ENCODE measurements at regions not wholly inside any gene's neighbourhood (a gene's known extent, or its start where the extent isn't known, plus 50 kb on each side); places are given as distances from the start of the nearest gene placed in this dataset.

DNA sequence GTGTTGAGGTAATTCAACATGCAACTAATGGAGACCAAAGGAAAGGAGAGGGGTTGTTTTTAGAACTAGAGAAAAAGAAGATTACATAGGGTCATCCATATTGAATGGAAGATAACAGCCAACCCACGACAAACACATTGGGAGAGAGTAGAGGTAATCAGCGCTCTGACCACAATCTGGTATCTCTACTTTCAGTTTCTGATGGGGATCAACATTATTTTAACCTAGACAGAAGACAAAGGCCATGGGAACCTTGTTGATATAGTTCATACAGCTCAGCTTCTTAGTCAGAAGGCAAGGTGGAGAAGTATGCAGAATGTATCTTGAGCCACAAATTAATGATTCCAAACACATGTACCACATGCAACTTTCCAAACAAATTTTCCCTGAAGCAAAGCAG, 537.1 kb upstream of the ST8SIA4 start:
- POLR2A ChIA-PET = no interaction called here
- no peaks in the 10 kb centered on the region for H3K79me2 ChIP-seq (ENCODE audit: insufficient read depth, low read depth, low read length)
- no peaks in the 10 kb centered on the region for H3K36me3 ChIP-seq (ENCODE audit: insufficient read depth, low read length)
- no peak overlapping the region for H3K27ac ChIP-seq (ENCODE audit: low read depth, low read length, poor library complexity, severe bottlenecking)
- BruUV-seq (replicated peaks) = no TSS peak
- no peak overlapping the region for H3K4me3 ChIP-seq (ENCODE audit: low read depth, low read length, poor library complexity, severe bottlenecking)
- H3K4me2 ChIP-seq (ENCODE audit: low read length) = no peak overlapping the region
- intact Hi-C loops (cut with micrococcal nuclease; ENCODE audit: unreplicated experiment) = no loop called here
- H3K9me3 ChIP-seq (ENCODE audit: low read length) = no peaks in the 10 kb centered on the region
- no peaks in the 10 kb centered on the region for H3K9me2 ChIP-seq (ENCODE audit: insufficient read depth, low read length)
- DNase-seq (ENCODE audit: low spot score) = no peak
- CTCF ChIA-PET (ENCODE audit: unreplicated experiment) = no interaction called here
- H2AFZ ChIP-seq (ENCODE audit: low read length) = no peak overlapping the region
- no peaks in the 10 kb centered on the region for H3K4me1 ChIP-seq (ENCODE audit: insufficient read depth, low read length, poor library complexity, severe bottlenecking)
- TF ChIP-seq EZH2phosphoT487 (IDR thresholded peaks at IDR 0.05; ENCODE audit: borderline replicate concordance, low read depth, low read length) = no peak
- TF ChIP-seq, protein P1, sequence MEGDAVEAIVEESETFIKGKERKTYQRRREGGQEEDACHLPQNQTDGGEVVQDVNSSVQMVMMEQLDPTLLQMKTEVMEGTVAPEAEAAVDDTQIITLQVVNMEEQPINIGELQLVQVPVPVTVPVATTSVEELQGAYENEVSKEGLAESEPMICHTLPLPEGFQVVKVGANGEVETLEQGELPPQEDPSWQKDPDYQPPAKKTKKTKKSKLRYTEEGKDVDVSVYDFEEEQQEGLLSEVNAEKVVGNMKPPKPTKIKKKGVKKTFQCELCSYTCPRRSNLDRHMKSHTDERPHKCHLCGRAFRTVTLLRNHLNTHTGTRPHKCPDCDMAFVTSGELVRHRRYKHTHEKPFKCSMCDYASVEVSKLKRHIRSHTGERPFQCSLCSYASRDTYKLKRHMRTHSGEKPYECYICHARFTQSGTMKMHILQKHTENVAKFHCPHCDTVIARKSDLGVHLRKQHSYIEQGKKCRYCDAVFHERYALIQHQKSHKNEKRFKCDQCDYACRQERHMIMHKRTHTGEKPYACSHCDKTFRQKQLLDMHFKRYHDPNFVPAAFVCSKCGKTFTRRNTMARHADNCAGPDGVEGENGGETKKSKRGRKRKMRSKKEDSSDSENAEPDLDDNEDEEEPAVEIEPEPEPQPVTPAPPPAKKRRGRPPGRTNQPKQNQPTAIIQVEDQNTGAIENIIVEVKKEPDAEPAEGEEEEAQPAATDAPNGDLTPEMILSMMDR (conservative IDR thresholded peaks at IDR 0.05; ENCODE audit: low read length) = no peak
- no peaks in the 10 kb centered on the region for H4K20me1 ChIP-seq (ENCODE audit: insufficient read depth, low read length)

DNA sequence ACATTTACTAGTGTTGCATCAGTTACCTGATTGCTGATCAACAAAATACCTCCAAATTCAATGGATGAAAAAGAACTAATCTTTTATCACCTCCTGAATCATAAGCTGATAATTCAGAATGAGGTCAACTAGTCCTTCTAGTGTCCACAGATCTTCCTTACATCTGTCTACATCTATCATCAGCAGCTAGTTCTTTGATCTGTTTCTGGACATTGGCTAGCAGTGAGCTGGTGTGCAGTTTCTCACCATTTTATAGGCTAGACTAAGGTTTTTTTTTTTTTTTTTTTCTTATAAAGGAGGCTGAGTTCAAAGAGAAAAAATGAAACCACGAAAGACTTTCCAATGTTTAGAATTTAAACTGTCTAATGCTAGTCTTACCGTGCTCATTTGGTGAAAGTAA, 534.3 kb upstream of the ST8SIA4 start:
- no peak overlapping the region for H2AFZ ChIP-seq (ENCODE audit: low read length)
- no peaks in the 10 kb centered on the region for H3K4me1 ChIP-seq (ENCODE audit: insufficient read depth, low read length, poor library complexity, severe bottlenecking)
- no peak for TF ChIP-seq EZH2phosphoT487 (IDR thresholded peaks at IDR 0.05; ENCODE audit: borderline replicate concordance, low read depth, low read length)
- TF ChIP-seq, protein P1 (conservative IDR thresholded peaks at IDR 0.05; ENCODE audit: low read length) = no peak
- ChIA-PET POLR2A (interaction anchor here (0.7 kb wide), 1 partner anchor 241 kb away, joined by 3 read pairs; no protein-coding TSS in a partner anchor), CTCF (ENCODE audit: unreplicated experiment) (no interaction called here)
- no peaks in the 10 kb centered on the region for H3K79me2 ChIP-seq (ENCODE audit: insufficient read depth, low read depth, low read length)
- no peaks in the 10 kb centered on the region for H3K9me2 ChIP-seq (ENCODE audit: insufficient read depth, low read length)
- intact Hi-C loops (cut with micrococcal nuclease; ENCODE audit: unreplicated experiment) = no loop called here
- H3K4me2 ChIP-seq (ENCODE audit: low read length) = no peak overlapping the region
- BruUV-seq (replicated peaks) = no TSS peak
- no peaks in the 10 kb centered on the region for H3K9me3 ChIP-seq (ENCODE audit: low read length)
- no peak overlapping the region for H3K27ac ChIP-seq (ENCODE audit: low read depth, low read length, poor library complexity, severe bottlenecking)
- DNase-seq (ENCODE audit: low spot score) = no peak
- H4K20me1 ChIP-seq (ENCODE audit: insufficient read depth, low read length) = no peaks in the 10 kb centered on the region
- no peaks in the 10 kb centered on the region for H3K36me3 ChIP-seq (ENCODE audit: insufficient read depth, low read length)
- H3K4me3 ChIP-seq (ENCODE audit: low read depth, low read length, poor library complexity, severe bottlenecking) = no peak overlapping the region

DNA sequence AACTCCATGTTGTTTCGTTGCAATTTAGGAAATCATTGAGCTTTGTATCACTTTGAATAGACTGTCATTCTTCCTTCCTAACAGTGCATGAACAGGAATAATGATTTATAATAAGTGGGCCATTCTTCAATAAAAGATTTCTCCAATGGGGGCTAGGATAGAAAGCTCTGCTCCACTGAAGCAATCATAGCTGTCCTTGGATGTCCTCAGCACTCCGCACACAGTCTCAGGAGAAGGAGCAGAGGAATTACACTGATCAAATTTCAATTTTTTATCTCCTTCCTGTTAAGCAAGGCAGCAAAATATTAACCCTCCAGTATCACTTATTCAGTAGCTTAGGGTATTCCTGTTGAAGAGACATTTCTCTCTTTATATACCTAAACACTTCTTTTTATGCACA, 532.7 kb upstream of the ST8SIA4 start:
- POLR2A ChIA-PET = no interaction called here
- intact Hi-C loops (cut with micrococcal nuclease; ENCODE audit: unreplicated experiment) = no loop called here
- no peaks in the 10 kb centered on the region for H3K9me2 ChIP-seq (ENCODE audit: insufficient read depth, low read length)
- CTCF ChIA-PET (ENCODE audit: unreplicated experiment) = no interaction called here
- no peak overlapping the region for H3K4me3 ChIP-seq (ENCODE audit: low read depth, low read length, poor library complexity, severe bottlenecking)
- no peaks in the 10 kb centered on the region for H3K79me2 ChIP-seq (ENCODE audit: insufficient read depth, low read depth, low read length)
- no TSS peak for BruUV-seq (replicated peaks)
- TF ChIP-seq, protein P1 (conservative IDR thresholded peaks at IDR 0.05; ENCODE audit: low read length) = no peak
- no peak for TF ChIP-seq EZH2phosphoT487 (IDR thresholded peaks at IDR 0.05; ENCODE audit: borderline replicate concordance, low read depth, low read length)
- H3K27ac ChIP-seq (ENCODE audit: low read depth, low read length, poor library complexity, severe bottlenecking) = no peak overlapping the region
- H3K9me3 ChIP-seq (ENCODE audit: low read length) = no peaks in the 10 kb centered on the region
- no peak for DNase-seq (ENCODE audit: low spot score)
- no peaks in the 10 kb centered on the region for H3K4me1 ChIP-seq (ENCODE audit: insufficient read depth, low read length, poor library complexity, severe bottlenecking)
- no peaks in the 10 kb centered on the region for H4K20me1 ChIP-seq (ENCODE audit: insufficient read depth, low read length)
- H2AFZ ChIP-seq (ENCODE audit: low read length) = no peak overlapping the region
- no peak overlapping the region for H3K4me2 ChIP-seq (ENCODE audit: low read length)
- no peaks in the 10 kb centered on the region for H3K36me3 ChIP-seq (ENCODE audit: insufficient read depth, low read length)

Data from OCI-LY7 (cell line).